Activated CD4-positive, CD25-positive, alpha-beta regulatory T cell treated with anti-CD3 and anti-CD28 coated beads, Interleukin-2, amount 50 U/mL, for 72 hours (primary cell): ENCODE measurements at regions not wholly inside any gene's neighbourhood (a gene's known extent, or its start where the extent isn't known, plus 50 kb on each side); places are given as distances from the start of the nearest gene placed in this dataset.

ENCODE experiments used
- DNase-seq: peaks from one replicate; pipeline ENCODE4 v3.0.0; 2021

GRCh38 chr6:157756708-157757429, 66.2 kb upstream of the SNX9 start:
- peak; percentile 81 for DNase-seq

GRCh38 chr6:157757430-157758403, 65.3 kb upstream of the SNX9 start:
- no peak for DNase-seq

GRCh38 chr6:157758516-157759023, 64.5 kb upstream of the SNX9 start:
- DNase-seq = no peak

GRCh38 chr6:157759028-157759427, 64.0 kb upstream of the SNX9 start:
- no peak for DNase-seq

- no peak for DNase-seq
Observed at GRCh38 chr6:157760137-157760536, 62.9 kb upstream of the SNX9 start.

- DNase-seq = no peak
Observed at GRCh38 chr6:157760589-157761330, 62.3 kb upstream of the SNX9 start.

GRCh38 chr6:157761331-157761921, 61.6 kb upstream of the SNX9 start:
- no peak for DNase-seq

- DNase-seq = no peak
Observed at GRCh38 chr6:157761926-157762325, 61.1 kb upstream of the SNX9 start.

- no peak for DNase-seq
Observed at GRCh38 chr6:157762636-157763035, 60.4 kb upstream of the SNX9 start.

GRCh38 chr6:157763129-157763903, 59.7 kb upstream of the SNX9 start:
- no peak for DNase-seq

- no peak for DNase-seq
Observed at GRCh38 chr6:157763904-157764177, 59.2 kb upstream of the SNX9 start.

GRCh38 chr6:157764178-157765068, 58.6 kb upstream of the SNX9 start:
- DNase-seq = peak; percentile 70

GRCh38 chr6:157766901-157767774, 55.9 kb upstream of the SNX9 start:
- no peak for DNase-seq

- DNase-seq = no peak
Observed at GRCh38 chr6:157767775-157768156, 55.3 kb upstream of the SNX9 start.

GRCh38 chr6:157768304-157768703, 54.7 kb upstream of the SNX9 start:
- DNase-seq = no peak

- DNase-seq = no peak
Observed at GRCh38 chr6:157768863-157769551, 54.0 kb upstream of the SNX9 start.

- no peak for DNase-seq
Observed at GRCh38 chr6:157769776-157770426, 53.1 kb upstream of the SNX9 start.

GRCh38 chr6:157770946-157771345, 52.1 kb upstream of the SNX9 start:
- no peak for DNase-seq

- DNase-seq = no peak
Observed at GRCh38 chr6:157772820-157773219, 50.2 kb upstream of the SNX9 start.
